ENCODE measurements at regions not wholly inside any gene's neighbourhood (a gene's known extent, or its start where the extent isn't known, plus 50 kb on each side); places are given as distances from the start of the nearest gene placed in this dataset.

DNA sequence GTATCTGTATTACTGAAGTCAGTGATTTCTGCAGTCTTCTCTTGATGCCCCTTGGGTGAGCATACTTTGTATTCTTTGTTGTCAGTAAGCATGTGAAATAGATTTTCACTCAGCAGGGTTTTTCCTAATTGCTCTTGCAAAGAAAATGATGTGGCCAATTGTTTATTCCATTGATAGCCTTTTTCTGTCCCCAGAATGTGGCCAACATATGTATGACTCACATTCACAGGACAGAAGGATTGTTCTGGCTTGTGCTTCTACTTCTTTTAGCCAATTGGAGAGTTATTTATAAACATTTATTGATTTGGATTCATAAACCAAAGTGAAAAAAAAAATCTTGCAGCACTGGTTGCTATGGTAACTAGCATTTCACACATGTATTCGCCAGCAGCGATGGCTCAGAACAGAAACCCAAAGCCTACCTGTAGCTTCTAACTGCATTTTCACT, 54.4 kb upstream of the RBM24 start:
- no peaks in the 10 kb centered on the region for H3K36me3 ChIP-seq (ENCODE audit: control insufficient read depth, insufficient read depth, low read length, severe bottlenecking)
- no peak overlapping the region for H3K9ac ChIP-seq (ENCODE audit: low read length)
- no peaks in the 10 kb centered on the region for H3K27me3 ChIP-seq (replicated peaks; ENCODE audit: control insufficient read depth, insufficient read depth, low read length)
- H3K4me3 ChIP-seq (ENCODE audit: low read length) = no peak overlapping the region
- DNase-seq (ENCODE audit: low read depth) = no peak
- no peaks in the 10 kb centered on the region for H3K9me3 ChIP-seq (ENCODE audit: control insufficient read depth, low read length)
- H3K4me1 ChIP-seq (ENCODE audit: control insufficient read depth, insufficient read depth, low read length) = peaks cover 17% of the 10 kb centered on the region

DNA sequence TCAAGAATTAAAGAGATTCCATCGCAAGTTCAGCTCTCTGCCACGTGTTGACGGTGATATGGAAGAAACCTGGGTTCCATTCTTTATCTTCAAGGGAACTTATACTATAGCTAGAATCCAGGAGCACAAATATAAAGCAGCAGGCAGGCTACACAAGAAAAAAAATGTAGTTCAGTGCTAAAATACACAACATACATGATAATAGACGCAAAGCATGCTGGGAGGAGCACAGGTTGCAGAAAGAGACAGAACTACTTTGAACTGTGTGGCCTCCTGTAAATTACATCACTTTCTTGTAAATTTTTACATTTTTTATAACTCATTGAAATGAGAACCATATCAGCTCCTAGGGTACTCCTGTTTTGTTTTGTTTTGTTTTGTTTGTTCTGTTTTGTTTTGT, 53.8 kb upstream of the RBM24 start:
- no peak for DNase-seq (ENCODE audit: low read depth)
- no peaks in the 10 kb centered on the region for H3K27me3 ChIP-seq (replicated peaks; ENCODE audit: control insufficient read depth, insufficient read depth, low read length)
- no peaks in the 10 kb centered on the region for H3K36me3 ChIP-seq (ENCODE audit: control insufficient read depth, insufficient read depth, low read length, severe bottlenecking)
- no peak overlapping the region for H3K9ac ChIP-seq (ENCODE audit: low read length)
- peaks cover 17% of the 10 kb centered on the region for H3K4me1 ChIP-seq (ENCODE audit: control insufficient read depth, insufficient read depth, low read length)
- no peak overlapping the region for H3K4me3 ChIP-seq (ENCODE audit: low read length)
- H3K9me3 ChIP-seq (ENCODE audit: control insufficient read depth, low read length) = no peaks in the 10 kb centered on the region

Data from adipocyte (in vitro differentiated cells).